A549 (cell line): ENCODE measurements at regions not wholly inside any gene's neighbourhood (a gene's known extent, or its start where the extent isn't known, plus 50 kb on each side); places are given as distances from the start of the nearest gene placed in this dataset.

ENCODE experiments used
- ATAC-seq, 2 experiments: fragments of 200-7000 bp in 1 of 2; fragments of >200 bp in 1 of 2; cut with Nextera tagmentation in 1 of 2; cut with Tn5 transposase in 1 of 2; 3 replicates each; pipeline versions ENCODE4 v1.8.0 to v1.9.1; 2018 to 2020; ENCODE audit warnings: mild to moderate bottlenecking in 1 of 2, moderate library complexity in 1 of 2
- CTCF ChIA-PET: fragments of 300-600 bp; sonication (Branson Sonifier 250); formaldehyde crosslinking; extraction: SDS; loops from one replicate; lab custom pipeline; 2021; ENCODE audit warnings: antibody characterized with exemption, inconsistent platforms; lab: Yijun Ruan, JAX
- POLR2A ChIA-PET: fragments of 350-600 bp; formaldehyde crosslinking; extraction: SDS; loops from one replicate; lab custom pipeline; 2021; ENCODE audit warnings: antibody characterized with exemption, inconsistent platforms; lab: Yijun Ruan, JAX
- DNase-seq, 2 experiments: peaks; one replicate each; pipeline versions ENCODE4 v3.0.0 to v3.0.0-alpha.2; 2011 to 2016; ENCODE audit warnings: low read depth in 1 of 2, low spot score in 1 of 2
- FAIRE-seq: peaks from 2 replicates; lab custom pipeline; 2011; peaks lifted over from hg19 to GRCh38; lab: Jason Lieb, UNC
- H3K27ac ChIP-seq, 2 experiments: fragments of >200 bp; sonication (Bioruptor Twin); formaldehyde crosslinking; 3 replicates each; pipeline ENCODE4 v1.5.1; 2016 to 2017
- H3K4me1 ChIP-seq: fragments of >200 bp; sonication (Bioruptor Twin); formaldehyde crosslinking; 3 replicates; pipeline ENCODE4 v1.6.1; 2016
- H3K4me2 ChIP-seq: fragments of >200 bp; sonication (Bioruptor Twin); formaldehyde crosslinking; 3 replicates; pipeline ENCODE4 v1.6.1; 2016
- H3K4me3 ChIP-seq: fragments of >200 bp; sonication (Bioruptor Twin); formaldehyde crosslinking; 3 replicates; pipeline ENCODE4 v1.5.1; 2016
- H3K9me3 ChIP-seq: fragments of >200 bp; sonication (Bioruptor Twin); formaldehyde crosslinking; 3 replicates; pipeline ENCODE4 v1.6.1; 2016
- ATOH8 ChIP-seq: fragments of 250-450 bp; sonication (Bioruptor Pico); IDR thresholded peaks from 2 replicates; pipeline ENCODE4 v1.5.0; 2020; ENCODE audit warnings: low read depth, mild to moderate bottlenecking, moderate library complexity
- BCL3 ChIP-seq: fragments of >200 bp; sonication (Bioruptor Twin); formaldehyde crosslinking; IDR thresholded peaks from 3 replicates; pipeline ENCODE4 v1.6.1; 2016
- CBX2 ChIP-seq: fragments of 200-600 bp; sonication (generic); IDR thresholded peaks from 2 replicates; pipeline ENCODE4 v1.6.1; 2016; ENCODE audit warnings: low read depth, mild to moderate bottlenecking, borderline replicate concordance
- FOSB ChIP-seq: fragments of 250-450 bp; sonication (Bioruptor Pico); IDR thresholded peaks from 2 replicates; pipeline ENCODE4 v1.5.0; 2020; ENCODE audit warnings: mild to moderate bottlenecking, moderate library complexity
- FOSL2 ChIP-seq, 2 experiments: fragments of 450-650 bp in 1 of 2; fragments of >200 bp in 1 of 2; sonication (Bioruptor Twin) in 1 of 2; formaldehyde crosslinking; IDR thresholded peaks; 2 replicates each; pipeline versions ENCODE4 v1.5.0 to v1.6.1; 2016 to 2020; ENCODE audit warnings: mild to moderate bottlenecking in 1 of 2, moderate library complexity in 1 of 2
- HEYL ChIP-seq: fragments of 250-450 bp; sonication (Bioruptor Pico); IDR thresholded peaks from 2 replicates; pipeline ENCODE4 v1.8.0; 2021; ENCODE audit warnings: mild to moderate bottlenecking, moderate library complexity
- HMGXB4 ChIP-seq: fragments of 250-450 bp; sonication (Bioruptor Pico); IDR thresholded peaks from 2 replicates; pipeline ENCODE4 v1.5.0; 2021; ENCODE audit warnings: mild to moderate bottlenecking, moderate library complexity, borderline replicate concordance
- HOXB13 ChIP-seq: fragments of 250-450 bp; sonication (Bioruptor Pico); IDR thresholded peaks from 2 replicates; pipeline ENCODE4 v1.5.0; 2020; ENCODE audit warnings: low read depth, mild to moderate bottlenecking, moderate library complexity
- MAFK ChIP-seq: fragments of 450-650 bp; IDR thresholded peaks from 2 replicates; pipeline ENCODE4 v1.6.1; 2014; ENCODE audit not compliant: partially characterized antibody
- POLR2A ChIP-seq: IDR thresholded peaks from 2 replicates; pipeline ENCODE4 v1.6.1; 2012; ENCODE audit warnings: mild to moderate bottlenecking, low read length
- POLR2AphosphoS2 ChIP-seq: conservative IDR thresholded peaks from 2 replicates; pipeline ENCODE4 v1.6.1; 2012; ENCODE audit warnings: low read length, improper control_type of control experiment, inconsistent platforms
- RCOR1 ChIP-seq: fragments of 150-350 bp; IDR thresholded peaks from 2 replicates; pipeline ENCODE4 v1.6.1; 2014; ENCODE audit warnings: antibody characterized with exemption, low read length, low read depth
- REST ChIP-seq: fragments of 200-600 bp; sonication (generic); IDR thresholded peaks from 2 replicates; pipeline ENCODE4 v1.6.1; 2016; ENCODE audit warnings: antibody characterized with exemption, mild to moderate bottlenecking, moderate library complexity
- SMC3 ChIP-seq: fragments of >200 bp; sonication (Bioruptor Twin); formaldehyde crosslinking; IDR thresholded peaks from 3 replicates; pipeline ENCODE4 v1.6.1; 2018; ENCODE audit warnings: inconsistent platforms
- SREBF2 ChIP-seq: fragments of 450-650 bp; IDR thresholded peaks from 2 replicates; pipeline ENCODE4 v1.6.1; 2014; ENCODE audit warnings: mild to moderate bottlenecking, moderate library complexity
- ZFP36 ChIP-seq: fragments of 450-650 bp; IDR thresholded peaks from 2 replicates; pipeline ENCODE4 v1.6.1; 2014; ENCODE audit warnings: borderline replicate concordance; ENCODE audit not compliant: partially characterized antibody
- WGBS: methylation state at CpG from one replicate; pipeline ENCODE4 v1.1.6; 2017; ENCODE audit errors: missing lambda C conversion rate; 5-methylcytosine and 5-hydroxymethylcytosine counted together

GRCh38 chr15:94021621-94022320 is 209.6 kb upstream of the MCTP2 start:
- DNase-seq (no peak), ATAC-seq (no peak), FAIRE-seq (no peak)
- TF ChIP-seq SREBF2 (no peak), REST (no peak), RCOR1 (no peak), ATOH8 (CRISPR knock-in tag) (no peak), CBX2 (no peak), HEYL (no peak), POLR2A (no peak)
- 0 out of 3 replicates have a peak, but pooled peaks cover 3% of the 10 kb centered on the region for H3K9me3 ChIP-seq
- no peak overlapping the region for H3K27ac ChIP-seq
- CTCF ChIA-PET, result interaction anchor here (1.1 to 1.3 kb wide), 2 partner anchors 43 to 934 kb away, joined by 3 read pairs; no protein-coding TSS in a partner anchor
- POLR2A ChIA-PET, result no interaction called here
- WGBS, result 6% methylated on average over 5 of the region's 5 CpGs
- H3K4me3 ChIP-seq, result no peak overlapping the region
- no peaks in the 10 kb centered on the region for H3K4me1 ChIP-seq
- no peak overlapping the region for H3K4me2 ChIP-seq

- ChIA-PET CTCF (no interaction called here), POLR2A (no interaction called here)
- ATAC-seq (no peak), FAIRE-seq (no peak), DNase-seq (no peak)
- H3K4me1 ChIP-seq, result no peaks in the 10 kb centered on the region
- 0 out of 3 replicates have a peak, but pooled peaks cover 3% of the 10 kb centered on the region for H3K9me3 ChIP-seq
- no peak overlapping the region for H3K4me3 ChIP-seq
- H3K27ac ChIP-seq, result no peak overlapping the region
- WGBS, result 26% methylated on average over 8 of the region's 11 CpGs
- TF ChIP-seq HMGXB4 (CRISPR knock-in tag) (no peak), FOSB (CRISPR knock-in tag) (no peak), HOXB13 (no peak), MAFK (no peak), ZFP36 (no peak), POLR2AphosphoS2 (no peak), BCL3 (no peak), SMC3 (no peak), FOSL2 (IDR thresholded peaks at IDR 0.05) (no peak), FOSL2 (CRISPR knock-in tag; IDR thresholded peaks at IDR 0.05) (no peak)
- no peak overlapping the region for H3K4me2 ChIP-seq
These were observed 212.3 kb upstream of the MCTP2 start for GRCh38 chr15:94019062-94019461.
